ENCODE measurements at regions not wholly inside any gene's neighbourhood (a gene's known extent, or its start where the extent isn't known, plus 50 kb on each side); places are given as distances from the start of the nearest gene placed in this dataset.

- DNase-seq (ENCODE audit: low spot score): no peak
These were observed 317.2 kb downstream of the PDGFC start for GRCh38 chr4:156654410-156654809.

GRCh38 chr4:156643826-156644225 is 327.8 kb downstream of the PDGFC start:
- DNase-seq (ENCODE audit: low spot score): no peak

- DNase-seq (ENCODE audit: low spot score): no peak
These were observed 329.4 kb downstream of the PDGFC start for GRCh38 chr4:156642161-156642560.

DNA sequence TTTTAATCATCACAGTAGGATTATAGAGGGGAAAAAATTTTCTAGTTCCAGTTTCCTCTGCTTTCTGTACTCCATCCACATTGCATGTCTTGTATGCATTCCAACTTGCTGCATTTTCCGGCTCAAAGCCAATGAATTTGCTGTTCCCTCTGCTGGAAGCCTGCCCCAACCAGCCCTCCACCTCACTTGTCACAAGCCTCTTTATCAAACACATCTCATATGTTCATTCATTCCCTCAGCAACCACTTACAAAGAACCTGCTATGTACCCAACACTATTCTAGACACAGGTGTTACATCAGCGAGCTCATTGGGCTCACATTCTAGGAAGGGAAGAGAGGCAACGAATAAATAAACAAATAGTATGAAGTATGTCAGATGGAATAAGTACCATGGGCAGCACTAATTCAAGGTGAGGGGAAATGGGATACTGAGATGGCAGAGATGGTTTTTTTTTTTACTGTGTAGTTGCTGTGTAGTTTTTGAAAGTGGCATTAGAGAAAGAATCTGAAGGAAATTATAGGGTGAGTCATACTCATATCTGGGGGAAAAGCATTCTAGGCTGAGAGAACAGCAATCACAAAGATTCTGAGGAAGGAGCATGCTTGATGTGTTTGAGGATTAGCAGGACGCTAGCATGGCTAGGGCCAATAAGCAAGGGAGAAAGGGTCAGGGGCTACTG is 332.5 kb downstream of the PDGFC start:
- no peak for DNase-seq (ENCODE audit: low spot score)

GRCh38 chr4:156638334-156638733 is 333.3 kb downstream of the PDGFC start:
- no peak for DNase-seq (ENCODE audit: low spot score)

DNA sequence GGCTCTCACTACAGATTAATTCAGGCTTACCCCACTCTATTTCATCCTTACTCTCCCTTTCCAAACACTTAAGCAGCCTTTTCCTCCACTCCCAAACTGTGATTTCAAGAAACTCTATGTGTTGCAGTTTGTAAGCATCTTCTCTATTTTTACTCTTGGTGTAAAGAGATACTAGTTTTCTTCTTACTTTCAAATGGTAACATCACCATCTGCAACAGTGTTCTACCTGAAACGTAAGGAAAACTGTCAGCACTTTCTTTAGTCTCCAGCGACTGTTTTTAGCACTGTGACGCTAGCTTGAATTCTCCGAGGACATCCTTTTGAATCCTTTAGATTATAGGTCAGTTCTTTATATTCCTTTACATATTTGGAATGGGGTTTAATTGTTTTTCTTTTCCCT is 335.2 kb downstream of the PDGFC start:
- no peak for DNase-seq (ENCODE audit: low spot score)

GRCh38 chr4:156635051-156635450 is 336.5 kb downstream of the PDGFC start:
- DNase-seq (ENCODE audit: low spot score): no peak

DNA sequence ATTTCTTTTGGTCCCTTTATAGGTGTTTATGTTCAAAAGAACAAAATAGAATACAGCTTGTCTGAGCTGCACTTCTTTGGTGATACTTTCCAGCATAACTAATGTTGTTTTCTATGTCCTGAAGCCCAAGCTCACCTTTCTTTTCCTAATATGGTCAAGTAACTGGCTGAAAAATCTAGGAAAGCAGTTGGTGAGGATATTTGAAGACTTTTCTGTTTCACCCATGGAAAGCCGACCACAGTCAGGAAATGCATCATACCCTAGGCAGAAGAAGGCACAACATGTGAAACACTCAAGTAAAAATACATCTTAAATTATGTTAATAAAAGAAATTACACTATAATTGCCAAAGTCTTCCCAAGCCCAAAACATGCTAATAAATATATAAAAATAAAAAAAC is 337.0 kb downstream of the PDGFC start:
- no peak for DNase-seq (ENCODE audit: low spot score)

- DNase-seq (ENCODE audit: low spot score): no peak
These were observed 337.8 kb downstream of the PDGFC start for GRCh38 chr4:156633847-156634246.

- no peak for DNase-seq (ENCODE audit: low spot score)
These were observed 342.7 kb downstream of the PDGFC start for GRCh38 chr4:156628858-156629257.

DNA sequence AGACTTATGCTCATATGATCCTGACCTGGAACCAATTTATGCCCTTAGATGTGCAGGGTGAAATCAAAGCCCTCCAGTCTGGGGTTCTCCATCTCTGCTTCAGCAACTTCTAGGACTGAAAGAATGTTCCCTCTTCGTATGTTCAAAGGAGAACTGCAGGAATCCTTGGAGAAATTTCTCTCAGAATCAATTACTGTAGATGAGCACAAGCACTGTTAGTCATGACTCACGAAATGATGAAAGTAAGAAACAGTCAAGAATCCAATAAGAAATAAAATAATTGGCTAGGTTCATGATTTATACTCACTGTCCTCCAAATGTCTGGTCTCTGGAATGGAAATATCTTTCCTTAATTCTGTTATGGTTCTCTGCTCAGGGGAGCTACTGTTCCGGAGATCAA is 348.2 kb downstream of the PDGFC start:
- DNase-seq (ENCODE audit: low spot score): no peak

- no peak for DNase-seq (ENCODE audit: low spot score)
These were observed 350.8 kb downstream of the PDGFC start for GRCh38 chr4:156620786-156621185.

GRCh38 chr4:156619154-156619934 is 352.3 kb downstream of the PDGFC start:
- DNase-seq (ENCODE audit: low spot score): no peak

DNA sequence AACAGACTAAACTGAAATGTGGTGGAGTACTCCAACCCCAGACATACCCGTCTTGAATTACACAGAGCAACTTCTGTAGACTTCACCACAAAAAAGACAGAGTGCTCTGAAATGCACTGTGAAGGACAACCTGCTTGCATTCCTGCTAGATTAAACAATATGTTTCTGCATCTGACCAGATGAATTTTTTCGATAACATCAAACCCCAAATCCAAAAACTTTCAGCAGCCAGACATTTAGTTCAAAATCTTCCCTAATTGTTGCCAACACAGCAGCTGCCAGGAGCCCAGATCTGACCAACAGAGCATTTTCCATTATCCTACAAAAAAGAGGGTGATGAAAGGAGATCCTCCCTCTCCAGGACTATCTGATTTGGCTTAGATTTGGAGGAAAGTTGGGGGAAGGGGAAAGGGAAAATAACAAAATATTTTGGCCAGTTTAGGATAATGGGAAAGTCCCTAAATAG is 356.5 kb downstream of the PDGFC start:
- DNase-seq (ENCODE audit: low spot score): no peak

DNA sequence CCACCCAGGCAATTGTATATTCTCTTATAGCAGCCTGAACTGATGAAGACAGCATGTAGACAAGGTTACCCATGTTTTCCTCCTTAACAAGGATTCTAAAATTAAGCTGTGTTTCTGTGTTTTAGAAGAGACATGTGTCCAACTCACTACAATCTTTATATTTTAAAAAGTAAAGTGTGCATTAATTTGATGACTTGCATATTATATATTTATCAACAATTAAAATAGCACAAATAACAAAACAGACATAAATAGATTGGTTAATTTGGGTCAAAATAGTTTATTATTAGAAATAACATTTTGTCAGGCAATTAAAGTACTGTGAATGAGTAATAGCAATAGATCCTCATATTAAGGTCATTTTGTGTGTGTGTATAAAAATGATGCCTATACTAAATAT is 357.1 kb downstream of the PDGFC start:
- no peak for DNase-seq (ENCODE audit: low spot score)

- DNase-seq (ENCODE audit: low spot score): no peak
These were observed 362.2 kb downstream of the PDGFC start for GRCh38 chr4:156609421-156609820.

DNA sequence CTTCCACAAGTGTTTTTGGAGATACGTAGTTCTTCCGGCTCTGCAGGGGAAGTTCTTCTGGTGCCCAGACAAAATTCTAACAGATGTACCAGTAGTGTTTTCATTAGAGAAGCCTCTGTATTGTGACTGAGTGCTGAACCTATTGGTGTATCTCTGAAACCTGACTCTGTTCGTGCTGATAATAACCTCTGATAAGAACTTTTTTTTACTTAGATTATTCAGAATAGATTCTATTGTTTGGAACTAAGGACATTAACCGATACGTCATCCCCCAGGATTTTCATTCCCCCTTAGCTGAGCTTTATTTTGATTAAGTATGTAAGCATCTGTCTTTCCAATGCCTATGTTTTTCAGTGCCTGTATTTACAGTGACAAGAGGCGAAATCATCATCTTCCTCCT is 362.9 kb downstream of the PDGFC start:
- no peak for DNase-seq (ENCODE audit: low spot score)

GRCh38 chr4:156607478-156607857 is 364.1 kb downstream of the PDGFC start:
- no peak for DNase-seq (ENCODE audit: low spot score)

DNA sequence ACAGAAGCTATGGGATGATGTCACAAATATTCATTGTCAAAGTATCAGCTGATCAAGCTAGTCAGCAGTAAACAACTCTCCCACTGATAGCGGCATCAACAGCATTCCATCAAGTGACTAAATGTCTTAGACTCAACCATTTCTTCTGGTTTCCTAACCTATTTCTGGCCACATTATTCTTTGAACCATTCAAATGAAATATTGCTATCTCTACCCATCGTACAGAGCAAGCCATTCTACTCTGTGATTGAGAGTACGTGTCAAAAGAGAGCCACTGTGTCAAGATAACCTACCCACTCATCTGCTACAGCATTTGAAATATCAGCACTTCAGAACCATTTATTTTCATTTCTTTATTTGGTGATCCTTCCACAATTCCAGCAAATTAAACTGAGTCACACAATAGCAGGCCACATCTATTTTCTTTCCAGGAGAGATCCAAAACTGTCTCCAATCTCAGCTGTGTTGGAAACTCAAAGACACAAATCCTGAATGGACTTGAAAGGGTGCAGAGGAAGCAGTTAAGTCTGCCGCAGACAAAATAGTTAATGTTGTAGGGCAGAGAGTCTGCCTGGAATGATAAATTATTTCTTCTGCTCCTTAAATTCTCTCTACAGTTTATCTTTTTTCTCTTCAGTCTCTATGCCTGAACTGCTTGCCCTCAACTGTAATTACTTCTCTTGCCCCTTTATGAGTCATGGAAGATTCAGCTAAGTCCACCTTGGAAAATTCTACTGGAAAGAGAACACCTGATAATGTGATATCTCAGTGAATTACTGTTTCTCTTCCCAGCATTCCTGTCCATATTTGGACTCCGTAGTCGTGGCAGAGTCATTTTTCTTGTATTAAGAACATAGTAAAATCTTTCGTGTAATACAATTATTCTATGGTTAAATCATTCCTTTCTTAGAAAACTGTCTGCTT is 364.8 kb downstream of the PDGFC start:
- DNase-seq (ENCODE audit: low spot score): no peak

GRCh38 chr4:156598138-156598681 is 373.4 kb downstream of the PDGFC start:
- DNase-seq (ENCODE audit: low spot score): no peak

DNA sequence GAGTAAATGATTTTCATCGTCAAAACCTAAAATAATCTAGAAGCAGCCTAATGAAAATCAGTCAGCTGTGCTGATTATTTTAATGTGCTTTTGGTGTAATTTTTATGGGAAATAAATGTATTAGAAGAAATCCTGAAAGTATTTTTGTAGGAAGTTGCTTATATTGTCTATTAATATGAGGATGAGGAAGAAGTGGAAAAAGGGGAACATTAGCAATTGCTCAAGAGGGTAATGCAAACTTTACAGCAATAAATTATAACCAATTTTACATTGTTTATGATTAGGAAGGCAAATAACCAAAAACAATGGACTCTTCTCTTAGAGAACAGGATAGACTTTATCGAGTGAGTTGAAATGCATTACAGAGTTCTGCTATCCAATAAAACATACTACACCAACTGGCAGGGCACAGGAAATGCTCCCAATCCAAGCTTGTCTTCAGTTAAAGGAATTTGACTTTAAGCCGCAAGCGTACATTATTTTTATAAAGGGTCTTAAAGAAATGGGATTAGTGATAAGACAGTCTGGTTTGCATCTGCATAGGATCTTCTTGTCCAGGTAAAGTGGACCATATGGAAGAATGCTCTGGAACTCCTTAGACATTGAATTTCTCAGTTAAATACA is 374.8 kb downstream of the PDGFC start:
- DNase-seq (ENCODE audit: low spot score): no peak

- DNase-seq (ENCODE audit: low spot score): no peak
These were observed 375.6 kb downstream of the PDGFC start for GRCh38 chr4:156596026-156596425.

Measured in putamen (tissue), 1 donor.